Neural progenitor cell (in vitro differentiated cells): ENCODE measurements at regions not wholly inside any gene's neighbourhood (a gene's known extent, or its start where the extent isn't known, plus 50 kb on each side); places are given as distances from the start of the nearest gene placed in this dataset.

Experiments
- CTCF ChIP-seq: fragments of 200-600 bp; sonication (generic); IDR thresholded peaks from 2 replicates; pipeline ENCODE4 v1.5.1; 2017; ENCODE audit warnings: antibody characterized with exemption, mild to moderate bottlenecking
- EZH2 ChIP-seq: fragments of 200-600 bp; sonication (generic); IDR thresholded peaks from 2 replicates; pipeline ENCODE4 v1.6.1; 2017; ENCODE audit warnings: antibody characterized with exemption, mild to moderate bottlenecking, moderate library complexity

- TF ChIP-seq CTCF (no peak), EZH2 (no peak)
Measured at GRCh38 chr1:63023171-63023570, 239.2 kb downstream of the ATG4C start.
